PFSK-1 (cell line): ENCODE measurements at regions not wholly inside any gene's neighbourhood (a gene's known extent, or its start where the extent isn't known, plus 50 kb on each side); places are given as distances from the start of the nearest gene placed in this dataset.

Experiments used
- POLR2AphosphoS5 ChIP-seq: IDR thresholded peaks from 2 replicates; pipeline ENCODE4 v1.6.1; 2012; ENCODE audit warnings: low read depth, mild to moderate bottlenecking, control low read depth, low read length, moderate library complexity
- SIN3A ChIP-seq: IDR thresholded peaks from 2 replicates; pipeline ENCODE4 v1.6.1; 2012; ENCODE audit warnings: mild to moderate bottlenecking, low read length, moderate library complexity, borderline replicate concordance; ENCODE audit not compliant: insufficient read depth
- TAF1 ChIP-seq: IDR thresholded peaks from 2 replicates; pipeline ENCODE4 v1.6.1; 2012; ENCODE audit warnings: low read length, control low read depth, borderline replicate concordance; ENCODE audit not compliant: insufficient read depth
- TF ChIP-seq, protein P1 (sequence below), 2 experiments: IDR thresholded peaks; 2 replicates each; pipeline versions ENCODE4 v1.6.1 to v1.8.0; 2011 to 2012; ENCODE audit warnings: low read depth in 2 of 2, low read length in 2 of 2, control low read depth in 1 of 2, inconsistent platforms in 1 of 2, mild to moderate bottlenecking in 1 of 2, moderate library complexity in 1 of 2; ENCODE audit not compliant: insufficient read depth in 1 of 2

- TF ChIP-seq TAF1 = no peak
- TF ChIP-seq, protein P1, sequence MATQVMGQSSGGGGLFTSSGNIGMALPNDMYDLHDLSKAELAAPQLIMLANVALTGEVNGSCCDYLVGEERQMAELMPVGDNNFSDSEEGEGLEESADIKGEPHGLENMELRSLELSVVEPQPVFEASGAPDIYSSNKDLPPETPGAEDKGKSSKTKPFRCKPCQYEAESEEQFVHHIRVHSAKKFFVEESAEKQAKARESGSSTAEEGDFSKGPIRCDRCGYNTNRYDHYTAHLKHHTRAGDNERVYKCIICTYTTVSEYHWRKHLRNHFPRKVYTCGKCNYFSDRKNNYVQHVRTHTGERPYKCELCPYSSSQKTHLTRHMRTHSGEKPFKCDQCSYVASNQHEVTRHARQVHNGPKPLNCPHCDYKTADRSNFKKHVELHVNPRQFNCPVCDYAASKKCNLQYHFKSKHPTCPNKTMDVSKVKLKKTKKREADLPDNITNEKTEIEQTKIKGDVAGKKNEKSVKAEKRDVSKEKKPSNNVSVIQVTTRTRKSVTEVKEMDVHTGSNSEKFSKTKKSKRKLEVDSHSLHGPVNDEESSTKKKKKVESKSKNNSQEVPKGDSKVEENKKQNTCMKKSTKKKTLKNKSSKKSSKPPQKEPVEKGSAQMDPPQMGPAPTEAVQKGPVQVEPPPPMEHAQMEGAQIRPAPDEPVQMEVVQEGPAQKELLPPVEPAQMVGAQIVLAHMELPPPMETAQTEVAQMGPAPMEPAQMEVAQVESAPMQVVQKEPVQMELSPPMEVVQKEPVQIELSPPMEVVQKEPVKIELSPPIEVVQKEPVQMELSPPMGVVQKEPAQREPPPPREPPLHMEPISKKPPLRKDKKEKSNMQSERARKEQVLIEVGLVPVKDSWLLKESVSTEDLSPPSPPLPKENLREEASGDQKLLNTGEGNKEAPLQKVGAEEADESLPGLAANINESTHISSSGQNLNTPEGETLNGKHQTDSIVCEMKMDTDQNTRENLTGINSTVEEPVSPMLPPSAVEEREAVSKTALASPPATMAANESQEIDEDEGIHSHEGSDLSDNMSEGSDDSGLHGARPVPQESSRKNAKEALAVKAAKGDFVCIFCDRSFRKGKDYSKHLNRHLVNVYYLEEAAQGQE (IDR thresholded peaks at IDR 0.05; ENCODE audit: insufficient read depth in 1 of 2, low read depth in 2 of 2, low read length in 2 of 2) = no peak
- TF ChIP-seq SIN3A = no peak
- TF ChIP-seq POLR2AphosphoS5 = no peak
Observed at GRCh38 chr16:9511389-9511788, 419.9 kb downstream of the HAPSTR1 start.
